H1 (cell line): ENCODE measurements at regions not wholly inside any gene's neighbourhood (a gene's known extent, or its start where the extent isn't known, plus 50 kb on each side); places are given as distances from the start of the nearest gene placed in this dataset.

Source experiments
- CHD2 ChIP-seq: IDR thresholded peaks from 2 replicates; pipeline ENCODE4 v1.6.1; 2012; ENCODE audit warnings: low read length, improper control_type of control experiment
- GABPA ChIP-seq: IDR thresholded peaks from 2 replicates; pipeline ENCODE4 v1.6.1; 2011; ENCODE audit warnings: mild to moderate bottlenecking, low read length, moderate library complexity, borderline replicate concordance; ENCODE audit not compliant: insufficient read depth
- MAFK ChIP-seq: IDR thresholded peaks from 2 replicates; pipeline ENCODE4 v1.6.1; 2012; ENCODE audit warnings: low read depth, mild to moderate bottlenecking, improper control_type of control experiment, low read length
- TF ChIP-seq, protein P1 (sequence below): IDR thresholded peaks from 2 replicates; pipeline ENCODE4 v1.6.1; 2012; ENCODE audit warnings: inconsistent platforms

DNA sequence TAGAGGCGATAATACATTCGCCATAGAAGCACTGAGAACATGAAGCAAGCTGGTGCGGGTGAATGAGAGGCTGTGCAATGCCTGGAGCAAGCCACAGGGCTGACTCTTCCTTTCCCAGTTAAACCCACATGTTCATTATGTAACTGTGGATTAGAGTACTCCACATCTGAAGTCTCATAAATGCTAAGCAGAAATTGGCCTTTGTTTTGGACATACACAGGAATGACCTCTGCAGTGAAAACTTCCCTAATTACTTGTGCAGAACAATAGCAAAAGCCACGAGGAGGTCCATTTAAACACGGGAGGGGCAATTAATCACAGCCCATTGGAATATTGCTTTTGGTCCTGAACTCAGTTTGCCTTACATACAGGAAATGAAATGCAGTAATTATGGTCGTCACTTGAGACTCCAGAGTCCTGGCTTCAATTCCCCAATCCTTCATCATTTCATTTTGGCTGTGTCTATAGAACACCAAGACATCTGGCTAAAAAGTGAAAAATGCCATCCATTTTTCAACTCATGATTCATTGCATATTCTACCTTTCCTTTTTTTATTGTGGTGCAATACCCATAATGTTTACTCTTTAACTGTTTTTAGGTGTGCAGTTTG lies 78.7 kb upstream of the CXCL12 start (continued):
- no peak for TF ChIP-seq GABPA
- no peak for TF ChIP-seq MAFK
- TF ChIP-seq, protein P1, sequence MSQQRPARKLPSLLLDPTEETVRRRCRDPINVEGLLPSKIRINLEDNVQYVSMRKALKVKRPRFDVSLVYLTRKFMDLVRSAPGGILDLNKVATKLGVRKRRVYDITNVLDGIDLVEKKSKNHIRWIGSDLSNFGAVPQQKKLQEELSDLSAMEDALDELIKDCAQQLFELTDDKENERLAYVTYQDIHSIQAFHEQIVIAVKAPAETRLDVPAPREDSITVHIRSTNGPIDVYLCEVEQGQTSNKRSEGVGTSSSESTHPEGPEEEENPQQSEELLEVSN: no peak
- TF ChIP-seq CHD2: no peak
